SU-DHL-6 (cell line): ENCODE measurements at regions not wholly inside any gene's neighbourhood (a gene's known extent, or its start where the extent isn't known, plus 50 kb on each side); places are given as distances from the start of the nearest gene placed in this dataset.

Experiments
- CTCF ChIP-seq: fragments of 200-600 bp; sonication (generic); IDR thresholded peaks from one replicate; pipeline ENCODE4 v1.5.1; 2017; ENCODE audit warnings: antibody characterized with exemption, mild to moderate bottlenecking, low read length, moderate library complexity; ENCODE audit not compliant: insufficient read depth, poor library complexity, severe bottlenecking
- EZH2phosphoT487 ChIP-seq: fragments of 200-600 bp; sonication (generic), shearing (Covaris generic); conservative IDR thresholded peaks from 2 replicates; pipeline ENCODE4 v1.6.1; 2018; ENCODE audit warnings: mild to moderate bottlenecking, antibody characterized with exemption, low read length, moderate library complexity, mixed read lengths

DNA sequence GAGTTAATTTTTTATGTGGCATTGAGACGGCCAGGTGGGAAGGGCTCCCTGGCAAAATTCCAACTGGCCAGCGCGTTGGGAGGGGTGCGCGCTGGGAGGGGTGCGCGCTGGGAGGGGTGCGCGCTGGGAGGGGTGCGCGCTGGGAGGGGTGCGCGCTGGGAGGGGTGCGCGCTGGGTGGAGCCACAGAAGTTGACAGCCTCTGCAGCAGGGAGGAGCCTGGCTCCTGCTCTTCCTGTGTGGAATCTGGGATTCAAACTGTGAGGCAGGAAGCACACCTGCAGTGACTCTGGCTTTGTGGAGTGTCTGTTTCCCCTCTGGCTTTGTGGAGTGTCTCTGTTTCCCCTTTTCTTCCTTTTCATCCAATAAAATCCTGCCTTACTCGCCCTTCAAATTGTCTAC lies 147.9 kb upstream of the CBLN2 start:
- TF ChIP-seq CTCF: no peak
- no peak for TF ChIP-seq EZH2phosphoT487
